CD14-positive monocyte (primary cell): ENCODE measurements at regions not wholly inside any gene's neighbourhood (a gene's known extent, or its start where the extent isn't known, plus 50 kb on each side); places are given as distances from the start of the nearest gene placed in this dataset.

Source experiments
- DNase-seq, 3 donors: peaks; one replicate each; pipeline ENCODE4 v3.0.0-alpha.2; 2011 to 2022
- H2AFZ ChIP-seq: 2 replicates; pipeline ENCODE4 v1.6.0; 2012; ENCODE audit warnings: mild to moderate bottlenecking, low read depth, low read length, inconsistent platforms; ENCODE audit not compliant: insufficient read depth, poor library complexity, severe bottlenecking
- H3K27ac ChIP-seq, 2 donors: 1 replicate in 1 of 2; 2 replicates in 1 of 2; pipeline ENCODE4 v1.5.1; 2012 to 2013; ENCODE audit warnings: low read length in 2 of 2, control low read depth in 1 of 2, inconsistent platforms in 1 of 2, low read depth in 1 of 2, mild to moderate bottlenecking in 1 of 2
- H3K27me3 ChIP-seq, 2 donors: one replicate each; pipeline versions ENCODE4 v1.6.0 to v1.6.1; 2011 to 2013; ENCODE audit warnings: low read length in 2 of 2; ENCODE audit not compliant: control insufficient read depth in 2 of 2, insufficient read depth in 2 of 2
- H3K36me3 ChIP-seq, 2 donors: replicated peaks in 1 of 2; 1 replicate in 1 of 2; 2 replicates in 1 of 2; pipeline versions ENCODE4 v1.5.1 to v1.6.1; 2012 to 2013; ENCODE audit warnings: low read length in 2 of 2, control low read depth in 1 of 2, inconsistent platforms in 1 of 2, mild to moderate bottlenecking in 1 of 2; ENCODE audit not compliant: insufficient read depth in 2 of 2, control insufficient read depth in 1 of 2
- H3K4me1 ChIP-seq, 2 donors: 1 replicate in 1 of 2; 2 replicates in 1 of 2; pipeline versions ENCODE4 v1.5.1 to v1.6.1; 2012 to 2013; ENCODE audit warnings: low read length in 2 of 2, control low read depth in 1 of 2, inconsistent platforms in 1 of 2, mild to moderate bottlenecking in 1 of 2, moderate library complexity in 1 of 2; ENCODE audit not compliant: insufficient read depth in 2 of 2, control insufficient read depth in 1 of 2
- H3K4me2 ChIP-seq: replicated peaks from 2 replicates; pipeline ENCODE3; 2012; ENCODE audit warnings: low read length, moderate library complexity, mild to moderate bottlenecking; ENCODE audit not compliant: poor library complexity, severe bottlenecking; ENCODE audit errors: extremely low read depth
- H3K4me3 ChIP-seq, 3 experiments: fragments of 200-600 bp in 1 of 3; sonication (generic) in 1 of 3; replicated peaks in 1 of 3; 1 replicate in 2 of 3; 2 replicates in 1 of 3; pipeline ENCODE4 v1.5.1; 2011 to 2013; ENCODE audit warnings: low read length in 3 of 3, mild to moderate bottlenecking in 3 of 3, control low read depth in 2 of 3, low read depth in 2 of 3, inconsistent platforms in 1 of 3, moderate library complexity in 1 of 3
- H3K79me2 ChIP-seq: 2 replicates; pipeline ENCODE4 v1.6.0; 2012; ENCODE audit warnings: mild to moderate bottlenecking, control low read depth, inconsistent platforms, low read length, moderate library complexity; ENCODE audit not compliant: insufficient read depth
- H3K9ac ChIP-seq: 2 replicates; pipeline ENCODE4 v1.6.0; 2017; ENCODE audit warnings: low read length, mild to moderate bottlenecking; ENCODE audit not compliant: insufficient read depth, poor library complexity, severe bottlenecking
- H3K9me3 ChIP-seq, 2 donors: replicated peaks in 1 of 2; 1 replicate in 1 of 2; 2 replicates in 1 of 2; pipeline versions ENCODE4 v1.5.1 to v1.6.1; 2012 to 2013; ENCODE audit warnings: low read length in 2 of 2, control low read depth in 1 of 2; ENCODE audit not compliant: control insufficient read depth in 1 of 2, insufficient read depth in 1 of 2
- H4K20me1 ChIP-seq: 2 replicates; pipeline ENCODE4 v1.6.0; 2012; ENCODE audit warnings: mild to moderate bottlenecking, low read length, control low read depth, moderate library complexity; ENCODE audit not compliant: insufficient read depth
- H3K27ac Mint-ChIP-seq, 7 donors: one replicate each; pipeline ENCODE4 v1.8.0; 2020; ENCODE audit warnings: mild to moderate bottlenecking in 7 of 7, mixed read lengths in 7 of 7, moderate library complexity in 6 of 7, inconsistent platforms in 2 of 7
- H3K27me3 Mint-ChIP-seq, 3 donors: one replicate each; pipeline ENCODE4 v1.8.0; 2021 to 2022; ENCODE audit warnings: low read depth in 3 of 3, mild to moderate bottlenecking in 3 of 3, mixed read lengths in 3 of 3, moderate library complexity in 3 of 3, inconsistent platforms in 1 of 3
- H3K36me3 Mint-ChIP-seq, 2 donors: one replicate each; pipeline ENCODE4 v1.8.0; 2020; ENCODE audit warnings: mixed read lengths in 2 of 2, inconsistent platforms in 1 of 2, mild to moderate bottlenecking in 1 of 2
- H3K4me1 Mint-ChIP-seq: one replicate; pipeline ENCODE4 v1.8.0; 2020; ENCODE audit warnings: mild to moderate bottlenecking, mixed read lengths
- H3K4me3 Mint-ChIP-seq, 2 donors: one replicate each; pipeline ENCODE4 v1.8.0; 2020; ENCODE audit warnings: mild to moderate bottlenecking in 2 of 2, mixed read lengths in 2 of 2, moderate library complexity in 1 of 2
- H3K9me3 Mint-ChIP-seq, 7 donors: one replicate each; pipeline ENCODE4 v1.8.0; 2020 to 2022; ENCODE audit warnings: mixed read lengths in 7 of 7, mild to moderate bottlenecking in 6 of 7, moderate library complexity in 6 of 7, inconsistent platforms in 2 of 7
- WGBS: methylation state at CpG from one replicate; pipeline ENCODE4 v1.1.5; 2013; ENCODE audit warnings: missing lambda C conversion rate; ENCODE audit not compliant: insufficient coverage; 5-methylcytosine and 5-hydroxymethylcytosine counted together
- intact Hi-C, 2 donors: fragments of 100-400 bp; cut with micrococcal nuclease; formaldehyde crosslinking; loops; one replicate each; pipeline versions ENCODE4 v1.15.0 to v1.15.1; 2023
- TF ChIP-seq, protein P1 (sequence below): fragments of 200-600 bp; IDR thresholded peaks from one replicate; pipeline ENCODE4 v1.8.0; 2022; ENCODE audit warnings: antibody characterized with exemption, mild to moderate bottlenecking

- H3K4me3 ChIP-seq = no peak overlapping the region
- TF ChIP-seq, protein P1, sequence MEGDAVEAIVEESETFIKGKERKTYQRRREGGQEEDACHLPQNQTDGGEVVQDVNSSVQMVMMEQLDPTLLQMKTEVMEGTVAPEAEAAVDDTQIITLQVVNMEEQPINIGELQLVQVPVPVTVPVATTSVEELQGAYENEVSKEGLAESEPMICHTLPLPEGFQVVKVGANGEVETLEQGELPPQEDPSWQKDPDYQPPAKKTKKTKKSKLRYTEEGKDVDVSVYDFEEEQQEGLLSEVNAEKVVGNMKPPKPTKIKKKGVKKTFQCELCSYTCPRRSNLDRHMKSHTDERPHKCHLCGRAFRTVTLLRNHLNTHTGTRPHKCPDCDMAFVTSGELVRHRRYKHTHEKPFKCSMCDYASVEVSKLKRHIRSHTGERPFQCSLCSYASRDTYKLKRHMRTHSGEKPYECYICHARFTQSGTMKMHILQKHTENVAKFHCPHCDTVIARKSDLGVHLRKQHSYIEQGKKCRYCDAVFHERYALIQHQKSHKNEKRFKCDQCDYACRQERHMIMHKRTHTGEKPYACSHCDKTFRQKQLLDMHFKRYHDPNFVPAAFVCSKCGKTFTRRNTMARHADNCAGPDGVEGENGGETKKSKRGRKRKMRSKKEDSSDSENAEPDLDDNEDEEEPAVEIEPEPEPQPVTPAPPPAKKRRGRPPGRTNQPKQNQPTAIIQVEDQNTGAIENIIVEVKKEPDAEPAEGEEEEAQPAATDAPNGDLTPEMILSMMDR = no peak
- H3K4me3 Mint-ChIP-seq = no peak overlapping the region
- no peaks in the 10 kb centered on the region for H3K79me2 ChIP-seq
- DNase-seq = no peak
- H3K27me3 Mint-ChIP-seq = peaks cover 0 to 2% (median 0%) of the 10 kb centered on the region in 3 donors
- intact Hi-C loops = no loop called here
- H3K4me2 ChIP-seq = no peak overlapping the region
- no peaks in the 10 kb centered on the region for H3K36me3 ChIP-seq
- no peak overlapping the region for H3K9ac ChIP-seq
- no peaks in the 10 kb centered on the region for H3K36me3 Mint-ChIP-seq
- H2AFZ ChIP-seq = no peak overlapping the region
- no peaks in the 10 kb centered on the region for H3K4me1 Mint-ChIP-seq
- no peak overlapping the region for H3K27ac Mint-ChIP-seq
- no peak overlapping the region for H3K27ac ChIP-seq
- H3K4me1 ChIP-seq = no peaks in the 10 kb centered on the region
- peaks cover 0 to 5% (median 1%) of the 10 kb centered on the region in 7 donors for H3K9me3 Mint-ChIP-seq
- H4K20me1 ChIP-seq = no peaks in the 10 kb centered on the region
- H3K27me3 ChIP-seq = no peaks in the 10 kb centered on the region
- no CpG with 5 or more reads among the region's 2 CpGs for WGBS
- no peaks in the 10 kb centered on the region for H3K9me3 ChIP-seq
Observed at GRCh38 chr5:89570557-89570956, 687.6 kb upstream of the MEF2C start.

DNA sequence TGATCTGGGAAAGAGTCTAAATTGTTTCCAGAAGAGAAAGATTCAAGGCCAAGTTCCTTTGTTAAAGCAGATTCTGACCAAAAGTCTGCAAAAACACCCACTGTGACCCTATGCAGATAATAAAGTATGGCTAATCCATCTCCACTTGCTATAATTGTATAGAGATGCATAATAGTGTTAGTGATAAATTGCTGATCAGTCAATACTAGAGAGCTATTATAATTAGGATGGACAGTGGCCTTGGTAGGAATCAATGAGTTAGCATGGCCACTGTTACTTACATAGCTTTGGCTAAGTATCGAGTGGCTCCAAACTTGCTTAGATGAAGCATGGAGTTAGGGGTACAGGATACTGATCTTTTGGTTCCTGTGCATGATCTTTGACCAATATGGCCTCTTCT is 683.4 kb upstream of the MEF2C start:
- WGBS = no CpG with 5 or more reads among the region's 1 CpG
- no peak overlapping the region for H3K4me3 Mint-ChIP-seq

More for the DNA sequence above, 683.4 kb upstream of the MEF2C start:
- TF ChIP-seq, protein P1 = no peak
- H3K27me3 Mint-ChIP-seq = peaks cover 0 to 2% (median 0%) of the 10 kb centered on the region in 3 donors
- no peak overlapping the region for H3K9ac ChIP-seq
- no peaks in the 10 kb centered on the region for H3K9me3 ChIP-seq
- H3K4me1 ChIP-seq = no peaks in the 10 kb centered on the region
- H3K4me1 Mint-ChIP-seq = no peaks in the 10 kb centered on the region
- intact Hi-C loops = no loop called here
- H4K20me1 ChIP-seq = no peaks in the 10 kb centered on the region
- no peak overlapping the region for H3K27ac Mint-ChIP-seq
- H3K27me3 ChIP-seq = no peaks in the 10 kb centered on the region
- no peak overlapping the region for H2AFZ ChIP-seq
- no peak overlapping the region for H3K27ac ChIP-seq
- H3K4me3 ChIP-seq = no peak overlapping the region
- H3K9me3 Mint-ChIP-seq = peaks cover 0 to 5% (median 2%) of the 10 kb centered on the region in 7 donors
- DNase-seq = no peak
- H3K36me3 Mint-ChIP-seq = no peaks in the 10 kb centered on the region
- H3K4me2 ChIP-seq = no peak overlapping the region
- H3K79me2 ChIP-seq = no peaks in the 10 kb centered on the region
- H3K36me3 ChIP-seq = no peaks in the 10 kb centered on the region
